ENCODE measurements at regions not wholly inside any gene's neighbourhood (a gene's known extent, or its start where the extent isn't known, plus 50 kb on each side); places are given as distances from the start of the nearest gene placed in this dataset.

DNA sequence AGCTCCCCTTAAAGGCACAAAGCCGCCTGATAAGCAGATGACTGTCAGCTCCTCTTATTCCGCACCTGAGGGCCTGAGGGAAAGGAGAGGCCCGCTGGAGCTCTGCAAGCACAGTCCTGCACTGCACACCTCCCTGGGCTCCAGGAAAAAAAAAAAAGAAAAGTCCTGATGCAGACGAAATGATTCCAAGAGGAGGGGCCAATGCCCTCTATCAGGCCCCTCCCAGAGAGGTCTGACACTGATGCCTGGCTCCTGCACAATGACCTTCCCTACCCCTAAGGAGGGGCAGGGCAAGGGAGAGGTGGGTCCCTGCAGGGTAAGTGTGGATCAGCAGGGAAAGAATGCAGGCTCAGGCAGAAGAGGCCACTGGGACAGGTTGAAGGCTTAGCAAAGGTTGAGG is 572.7 kb downstream of the SOX6 start:
- TF ChIP-seq CTCF (IDR thresholded peaks at IDR 0.05) (no peak), POLR2A (IDR thresholded peaks at IDR 0.05) (no peak)

Data from uterus (tissue), 2 donors.